Esophagus squamous epithelium (tissue), 5 donors: ENCODE measurements at regions not wholly inside any gene's neighbourhood (a gene's known extent, or its start where the extent isn't known, plus 50 kb on each side); places are given as distances from the start of the nearest gene placed in this dataset.

Experiments
- DNase-seq: peaks from one replicate; lab custom pipeline; 2025; lab: John Stamatoyannopoulos, UW
- H3K27ac ChIP-seq, 4 donors: fragments of 200-600 bp; sonication (generic); one replicate each; pipeline ENCODE4 v1.5.1; 2016 to 2019; ENCODE audit warnings: mild to moderate bottlenecking in 1 of 4
- H3K27me3 ChIP-seq, 4 donors: fragments of 200-600 bp; sonication (generic); 1 replicate in 3 of 4; 2 replicates in 1 of 4; pipeline versions ENCODE4 v1.5.1 to v1.6.0; 2017 to 2021; ENCODE audit warnings: antibody characterized with exemption in 1 of 4
- H3K36me3 ChIP-seq, 3 donors: fragments of 200-600 bp; sonication (generic); one replicate each; pipeline ENCODE4 v1.5.1; 2016 to 2019
- H3K4me1 ChIP-seq, 3 donors: fragments of 200-600 bp; sonication (generic); one replicate each; pipeline ENCODE4 v1.5.1; 2017 to 2019
- H3K4me3 ChIP-seq, 4 donors: fragments of 200-600 bp; sonication (generic); 1 replicate in 3 of 4; 2 replicates in 1 of 4; pipeline ENCODE4 v1.5.1; 2016 to 2019; ENCODE audit warnings: mild to moderate bottlenecking in 2 of 4, moderate library complexity in 1 of 4
- H3K9me3 ChIP-seq, 3 donors: fragments of 200-600 bp; sonication (generic); one replicate each; pipeline ENCODE4 v1.5.1; 2016 to 2019
- CTCF ChIP-seq, 6 experiments: fragments of 450-650 bp in 4 of 6; fragments of 200-600 bp in 2 of 6; sonication (generic) in 2 of 6; IDR thresholded peaks; one replicate each; pipeline ENCODE4 v1.5.1; 2016 to 2019; ENCODE audit warnings: antibody characterized with exemption in 6 of 6, mild to moderate bottlenecking in 4 of 6, moderate library complexity in 4 of 6
- POLR2A ChIP-seq, 4 donors: fragments of 450-650 bp; IDR thresholded peaks; one replicate each; pipeline ENCODE4 v1.6.1; 2017; ENCODE audit warnings: antibody characterized with exemption in 4 of 4, mild to moderate bottlenecking in 4 of 4, moderate library complexity in 3 of 4
- WGBS, 2 donors: methylation state at CpG; one replicate each; pipeline ENCODE4 v1.1.5; 2018; 5-methylcytosine and 5-hydroxymethylcytosine counted together
- intact Hi-C: fragments of 100-400 bp; cut with DNase I; formaldehyde crosslinking; loops from one replicate; pipeline ENCODE4 v1.15.0; 2022
- donor health status: DM: yes; HTN: yes; CAD: no.

- TF ChIP-seq CTCF (IDR thresholded peaks at IDR 0.05) = no peak
- TF ChIP-seq POLR2A (IDR thresholded peaks at IDR 0.05) = no peak
- DNase-seq = no peak
- no peak overlapping the region for H3K27ac ChIP-seq
- H3K36me3 ChIP-seq = no peaks in the 10 kb centered on the region
- no peaks in the 10 kb centered on the region for H3K27me3 ChIP-seq
- no peaks in the 10 kb centered on the region for H3K4me1 ChIP-seq
- intact Hi-C loops = no loop called here
- WGBS, 2 donors = 88 to 95% methylated on average over 2 of the region's 2 CpGs
- H3K9me3 ChIP-seq = no peaks in the 10 kb centered on the region
- H3K4me3 ChIP-seq = no peak overlapping the region
Observed at GRCh38 chr6:99064834-99065233, 117.1 kb upstream of the FBXL4 start.

GRCh38 chr6:99036672-99037071 lies 88.9 kb upstream of the FBXL4 start:
- Histone ChIP-seq H3K27me3 (no peaks in the 10 kb centered on the region), H3K4me3 (no peak overlapping the region), H3K36me3 (no peaks in the 10 kb centered on the region), H3K4me1 (no peaks in the 10 kb centered on the region), H3K27ac (no peak overlapping the region), H3K9me3 (no peaks in the 10 kb centered on the region)
- TF ChIP-seq CTCF (IDR thresholded peaks at IDR 0.05) = no peak
- TF ChIP-seq POLR2A (IDR thresholded peaks at IDR 0.05) = no peak
- intact Hi-C loops = no loop called here
- no peak for DNase-seq
- WGBS, 2 donors = 73 to 79% methylated on average over 3 to 6 of the region's 6 CpGs

DNA sequence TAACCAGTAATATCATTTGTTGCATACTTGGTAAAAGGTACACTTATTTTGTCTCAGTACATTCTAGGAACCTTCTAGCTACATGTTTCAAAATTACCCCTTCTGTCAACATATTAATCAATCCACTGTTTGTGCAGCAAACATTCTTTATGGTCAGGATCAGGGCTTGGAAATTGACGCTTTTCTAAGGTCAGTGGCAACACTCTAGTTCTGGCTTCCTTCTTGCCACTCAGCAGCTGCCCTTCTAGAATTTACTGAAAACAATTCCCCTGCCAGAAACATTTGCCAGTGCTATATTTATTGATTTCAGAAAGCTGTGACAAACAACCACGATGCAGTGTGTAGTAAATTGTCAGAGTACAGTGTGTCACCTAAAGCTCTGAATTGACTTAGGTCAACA lies 84.7 kb upstream of the FBXL4 start:
- H3K4me3 ChIP-seq = no peak overlapping the region
- no peaks in the 10 kb centered on the region for H3K36me3 ChIP-seq
- intact Hi-C loops = no loop called here
- WGBS, 2 donors = 28 to 38% methylated on average over 2 of the region's 2 CpGs
- H3K27me3 ChIP-seq = no peaks in the 10 kb centered on the region
- H3K27ac ChIP-seq = no peak overlapping the region
- H3K9me3 ChIP-seq = no peaks in the 10 kb centered on the region
- DNase-seq = no peak
- H3K4me1 ChIP-seq = no peaks in the 10 kb centered on the region
- no peak for TF ChIP-seq CTCF (IDR thresholded peaks at IDR 0.05)
- TF ChIP-seq POLR2A (IDR thresholded peaks at IDR 0.05) = no peak

- WGBS, 2 donors = 73 to 85% methylated on average over 4 of the region's 4 CpGs
- intact Hi-C loops = no loop called here
- DNase-seq = no peak
Observed at GRCh38 chr6:99031957-99032356, 84.2 kb upstream of the FBXL4 start.

GRCh38 chr6:99030915-99031314 lies 83.2 kb upstream of the FBXL4 start:
- Histone ChIP-seq H3K9me3 (peaks cover 0 to 6% (median 0%) of the 10 kb centered on the region in 3 donors), H3K4me1 (no peaks in the 10 kb centered on the region), H3K27ac (no peak overlapping the region), H3K36me3 (no peaks in the 10 kb centered on the region), H3K27me3 (no peaks in the 10 kb centered on the region), H3K4me3 (no peak overlapping the region)
- no peak for DNase-seq
- TF ChIP-seq POLR2A (IDR thresholded peaks at IDR 0.05) (no peak), CTCF (IDR thresholded peaks at IDR 0.05) (no peak)
- WGBS, 2 donors = 58 to 86% methylated on average over 1 of the region's 1 CpG
- intact Hi-C loops = no loop called here

More at GRCh38 chr6:99031957-99032356, 84.2 kb upstream of the FBXL4 start:
- TF ChIP-seq CTCF (IDR thresholded peaks at IDR 0.05) (no peak), POLR2A (IDR thresholded peaks at IDR 0.05) (no peak)
- no peaks in the 10 kb centered on the region for H3K27me3 ChIP-seq
- H3K9me3 ChIP-seq = no peaks in the 10 kb centered on the region
- H3K36me3 ChIP-seq = no peaks in the 10 kb centered on the region
- no peaks in the 10 kb centered on the region for H3K4me1 ChIP-seq
- no peak overlapping the region for H3K27ac ChIP-seq
- no peak overlapping the region for H3K4me3 ChIP-seq
